Right lobe of liver (tissue), 6 donors: ENCODE measurements at regions not wholly inside any gene's neighbourhood (a gene's known extent, or its start where the extent isn't known, plus 50 kb on each side); places are given as distances from the start of the nearest gene placed in this dataset.

Experiments
- ATAC-seq, 4 donors: fragments of 200-7000 bp; cut with Tn5 transposase; one replicate each; pipeline ENCODE4 v1.9.1; 2020; ENCODE audit warnings: mild to moderate bottlenecking in 4 of 4, moderate library complexity in 4 of 4
- DNase-seq, 3 donors: peaks; one replicate each; pipeline ENCODE4 v3.0.0-alpha.2; 2020
- H3K27ac ChIP-seq, 3 donors: fragments of 200-600 bp; one replicate each; pipeline ENCODE4 v1.8.0; 2022
- H3K27me3 ChIP-seq, 2 donors: fragments of 200-600 bp; one replicate each; pipeline ENCODE4 v1.8.0; 2022
- H3K36me3 ChIP-seq, 4 donors: fragments of 200-600 bp; sonication (generic) in 1 of 4; one replicate each; pipeline versions ENCODE4 v1.5.1 to v1.8.0; 2017 to 2022; ENCODE audit warnings: control low read depth in 1 of 4
- H3K4me1 ChIP-seq, 4 donors: fragments of 200-600 bp; sonication (generic) in 1 of 4; one replicate each; pipeline versions ENCODE4 v1.5.1 to v1.8.0; 2017 to 2022; ENCODE audit warnings: control low read depth in 1 of 4
- H3K4me3 ChIP-seq, 3 donors: fragments of 200-600 bp; one replicate each; pipeline ENCODE4 v1.8.0; 2022
- H3K9me3 ChIP-seq, 4 donors: fragments of 200-600 bp; sonication (generic) in 1 of 4; one replicate each; pipeline versions ENCODE4 v1.5.1 to v1.8.0; 2017 to 2022; ENCODE audit warnings: control low read depth in 1 of 4
- POLR2A ChIP-seq: fragments of 450-650 bp; IDR thresholded peaks from one replicate; pipeline ENCODE4 v1.6.1; 2017; ENCODE audit warnings: antibody characterized with exemption, mild to moderate bottlenecking
- WGBS: methylation state at CpG from one replicate; pipeline ENCODE4 v1.1.6; 2018; ENCODE audit warnings: low coverage, low lambda C conversion rate; ENCODE audit not compliant: insufficient coverage; ENCODE audit errors: missing lambda C conversion rate; 5-methylcytosine and 5-hydroxymethylcytosine counted together
- intact Hi-C, 2 donors: fragments of 100-400 bp; cut with DNase I; formaldehyde crosslinking; loops; one replicate each; pipeline versions ENCODE4 v1.11.2 to v1.14.1; 2022
- TF ChIP-seq, protein P1 (sequence below), 4 donors: fragments of 200-600 bp in 3 of 4; fragments of 450-650 bp in 1 of 4; IDR thresholded peaks; one replicate each; pipeline versions ENCODE4 v1.5.1 to v1.8.0; 2016 to 2022; ENCODE audit warnings: antibody characterized with exemption in 4 of 4, mild to moderate bottlenecking in 2 of 4
- donor health status: DM: no; HTN: yes; CAD: no.
- donor health status: DM: no; HTN: no; CAD: no.
- donor health status: DM: no; HTN: no; CAD: no.
- donor health status: DM: no; HTN: yes; CAD: no.
- donor health status: DM: no; HTN: yes; CAD: no.

GRCh38 chr9:79360387-79361347, 211.1 kb upstream of the TLE4 start:
- no peak for ATAC-seq
- Histone ChIP-seq H3K4me1 (no peaks in the 10 kb centered on the region), H3K27me3 (no peaks in the 10 kb centered on the region), H3K9me3 (no peaks in the 10 kb centered on the region), H3K4me3 (no peak overlapping the region), H3K27ac (no peak overlapping the region), H3K36me3 (no peaks in the 10 kb centered on the region)
- no peak for DNase-seq
- intact Hi-C loops: no loop called here
- WGBS: 33% methylated on average over 5 of the region's 5 CpGs
- no peak for TF ChIP-seq POLR2A
- TF ChIP-seq, protein P1, sequence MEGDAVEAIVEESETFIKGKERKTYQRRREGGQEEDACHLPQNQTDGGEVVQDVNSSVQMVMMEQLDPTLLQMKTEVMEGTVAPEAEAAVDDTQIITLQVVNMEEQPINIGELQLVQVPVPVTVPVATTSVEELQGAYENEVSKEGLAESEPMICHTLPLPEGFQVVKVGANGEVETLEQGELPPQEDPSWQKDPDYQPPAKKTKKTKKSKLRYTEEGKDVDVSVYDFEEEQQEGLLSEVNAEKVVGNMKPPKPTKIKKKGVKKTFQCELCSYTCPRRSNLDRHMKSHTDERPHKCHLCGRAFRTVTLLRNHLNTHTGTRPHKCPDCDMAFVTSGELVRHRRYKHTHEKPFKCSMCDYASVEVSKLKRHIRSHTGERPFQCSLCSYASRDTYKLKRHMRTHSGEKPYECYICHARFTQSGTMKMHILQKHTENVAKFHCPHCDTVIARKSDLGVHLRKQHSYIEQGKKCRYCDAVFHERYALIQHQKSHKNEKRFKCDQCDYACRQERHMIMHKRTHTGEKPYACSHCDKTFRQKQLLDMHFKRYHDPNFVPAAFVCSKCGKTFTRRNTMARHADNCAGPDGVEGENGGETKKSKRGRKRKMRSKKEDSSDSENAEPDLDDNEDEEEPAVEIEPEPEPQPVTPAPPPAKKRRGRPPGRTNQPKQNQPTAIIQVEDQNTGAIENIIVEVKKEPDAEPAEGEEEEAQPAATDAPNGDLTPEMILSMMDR (IDR thresholded peaks at IDR 0.05): no peak

DNA sequence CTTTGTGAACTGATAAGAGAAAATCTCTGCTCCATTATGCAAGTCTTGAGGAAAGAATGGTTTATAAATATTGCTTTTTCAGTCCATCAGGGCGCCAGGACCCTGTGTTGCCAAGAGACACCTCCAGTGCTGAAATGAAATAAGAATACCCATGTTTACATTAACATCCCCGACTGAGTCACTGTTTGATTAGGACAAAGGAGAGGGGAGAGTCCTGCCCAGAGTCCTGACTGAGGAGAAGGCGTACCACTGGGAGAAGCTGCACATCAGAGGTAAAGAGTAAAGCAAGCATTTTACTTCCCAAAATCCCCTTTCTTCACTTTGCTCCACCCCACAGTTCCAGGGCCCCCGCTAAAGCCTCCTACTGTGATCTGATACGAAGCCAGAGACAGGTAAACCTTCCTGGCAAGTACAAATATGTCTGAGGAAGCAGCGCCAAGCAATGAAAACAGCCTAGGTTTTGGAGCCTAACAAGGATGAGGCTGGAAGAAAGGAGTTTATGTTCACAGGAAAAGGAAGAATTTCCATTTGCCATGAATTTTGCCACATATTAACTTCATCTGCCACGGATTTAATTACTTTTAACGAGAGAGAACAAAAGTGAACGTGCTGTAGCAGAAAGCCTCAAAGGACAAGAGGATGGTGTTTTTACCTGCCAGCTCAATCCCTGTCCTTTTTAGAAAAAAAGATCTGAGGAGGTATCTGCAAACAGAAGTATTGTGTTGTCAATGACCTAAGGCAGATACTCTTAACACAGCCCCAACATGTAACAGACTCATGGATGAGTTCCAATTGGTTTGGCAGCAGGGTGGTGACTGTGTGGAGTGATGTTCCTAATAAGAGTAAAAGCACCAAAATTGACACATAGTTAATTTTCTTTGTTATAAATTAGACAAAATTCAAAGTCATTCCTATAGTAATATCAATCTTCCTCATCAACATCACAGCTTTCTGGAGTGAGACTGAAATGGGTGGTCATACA, 209.4 kb upstream of the TLE4 start:
- TF ChIP-seq, protein P1 (IDR thresholded peaks at IDR 0.05): no peak
- no peak for TF ChIP-seq POLR2A
- intact Hi-C loops: no loop called here
- Histone ChIP-seq H3K27ac (no peak overlapping the region), H3K4me3 (no peak overlapping the region), H3K27me3 (no peaks in the 10 kb centered on the region), H3K4me1 (no peaks in the 10 kb centered on the region), H3K9me3 (no peaks in the 10 kb centered on the region), H3K36me3 (no peaks in the 10 kb centered on the region)
- WGBS: 22% methylated on average over 9 of the region's 9 CpGs
- ATAC-seq (no peak), DNase-seq (no peak)

GRCh38 chr9:79369676-79370075, 202.1 kb upstream of the TLE4 start:
- Histone ChIP-seq H3K27ac (no peak overlapping the region), H3K4me3 (no peak overlapping the region), H3K9me3 (no peaks in the 10 kb centered on the region), H3K36me3 (no peaks in the 10 kb centered on the region), H3K27me3 (no peaks in the 10 kb centered on the region), H3K4me1 (no peaks in the 10 kb centered on the region)
- TF ChIP-seq, protein P1 (IDR thresholded peaks at IDR 0.05): no peak
- TF ChIP-seq POLR2A: no peak
- intact Hi-C loops: no loop called here
- DNase-seq (no peak), ATAC-seq (no peak)
- WGBS: 71% methylated on average over 6 of the region's 6 CpGs

GRCh38 chr9:79371301-79371700, 200.5 kb upstream of the TLE4 start:
- no peaks in the 10 kb centered on the region for H3K36me3 ChIP-seq
- no peak overlapping the region for H3K4me3 ChIP-seq
- 73% methylated on average over 2 of the region's 2 CpGs for WGBS
- no peaks in the 10 kb centered on the region for H3K27me3 ChIP-seq
- H3K27ac ChIP-seq: no peak overlapping the region
- intact Hi-C loops: no loop called here
- no peaks in the 10 kb centered on the region for H3K9me3 ChIP-seq
- H3K4me1 ChIP-seq: no peaks in the 10 kb centered on the region
- TF ChIP-seq POLR2A: no peak
- TF ChIP-seq, protein P1 (IDR thresholded peaks at IDR 0.05): no peak
- ATAC-seq: no peak
- DNase-seq: no peak
